GM19351 (cell line): ENCODE measurements at regions not wholly inside any gene's neighbourhood (a gene's known extent, or its start where the extent isn't known, plus 50 kb on each side); places are given as distances from the start of the nearest gene placed in this dataset.

Experiments used
- ATAC-seq: cut with Tn5 transposase; IDR thresholded peaks from one replicate; pipeline ENCODE4 v1.9.1; 2021; ENCODE audit warnings: mild to moderate bottlenecking, moderate library complexity; ENCODE audit not compliant: unreplicated experiment

GRCh38 chr5:2196989-2197619, 314.4 kb upstream of the IRX4 start:
- no peak for ATAC-seq

- no peak for ATAC-seq
Measured at GRCh38 chr5:2196416-2196815, 313.7 kb upstream of the IRX4 start.

- no peak for ATAC-seq
Measured at GRCh38 chr5:2194949-2195348, 312.2 kb upstream of the IRX4 start.

- no peak for ATAC-seq
Measured at GRCh38 chr5:2194236-2194555, 311.5 kb upstream of the IRX4 start.

GRCh38 chr5:2193542-2194235, 311.0 kb upstream of the IRX4 start:
- ATAC-seq = no peak

- ATAC-seq = no peak
Measured at GRCh38 chr5:2193142-2193541, 310.4 kb upstream of the IRX4 start.

- ATAC-seq = no peak
Measured at GRCh38 chr5:2192496-2192895, 309.8 kb upstream of the IRX4 start.

- ATAC-seq = no peak
Measured at GRCh38 chr5:2191972-2192371, 309.2 kb upstream of the IRX4 start.

- ATAC-seq = no peak
Measured at GRCh38 chr5:2190549-2190948, 307.8 kb upstream of the IRX4 start.

- ATAC-seq = no peak
Measured at GRCh38 chr5:2188661-2189060, 305.9 kb upstream of the IRX4 start.

GRCh38 chr5:2188137-2188536, 305.4 kb upstream of the IRX4 start:
- no peak for ATAC-seq

GRCh38 chr5:2187687-2188086, 305.0 kb upstream of the IRX4 start:
- no peak for ATAC-seq

- ATAC-seq = no peak
Measured at GRCh38 chr5:2187156-2187555, 304.4 kb upstream of the IRX4 start.

GRCh38 chr5:2186472-2187015, 303.8 kb upstream of the IRX4 start:
- no peak for ATAC-seq

- no peak for ATAC-seq
Measured at GRCh38 chr5:2185646-2186471, 303.1 kb upstream of the IRX4 start.

- ATAC-seq = no peak
Measured at GRCh38 chr5:2184563-2185540, 302.1 kb upstream of the IRX4 start.

- no peak for ATAC-seq
Measured at GRCh38 chr5:2184026-2184366, 301.3 kb upstream of the IRX4 start.

- ATAC-seq = no peak
Measured at GRCh38 chr5:2183154-2184025, 300.7 kb upstream of the IRX4 start.

- no peak for ATAC-seq
Measured at GRCh38 chr5:2182020-2182419, 299.3 kb upstream of the IRX4 start.

GRCh38 chr5:2181557-2181956, 298.8 kb upstream of the IRX4 start:
- ATAC-seq = no peak
